A673 (cell line): ENCODE measurements at regions not wholly inside any gene's neighbourhood (a gene's known extent, or its start where the extent isn't known, plus 50 kb on each side); places are given as distances from the start of the nearest gene placed in this dataset.

Experiments
- EZH2 ChIP-seq: fragments of 200-600 bp; sonication (generic); IDR thresholded peaks from 2 replicates; pipeline ENCODE4 v1.6.1; 2017; ENCODE audit warnings: borderline replicate concordance, low read depth, mild to moderate bottlenecking, mixed read lengths, antibody characterized with exemption, low read length; ENCODE audit not compliant: poor library complexity, severe bottlenecking
- TF ChIP-seq, protein P1 (sequence below): fragments of 300-800, 200-600 bp; sonication (generic); conservative IDR thresholded peaks from 2 replicates; pipeline ENCODE4 v1.5.1; 2017; ENCODE audit warnings: low read depth, mild to moderate bottlenecking, antibody characterized with exemption, low read length, moderate library complexity, mixed read lengths

DNA sequence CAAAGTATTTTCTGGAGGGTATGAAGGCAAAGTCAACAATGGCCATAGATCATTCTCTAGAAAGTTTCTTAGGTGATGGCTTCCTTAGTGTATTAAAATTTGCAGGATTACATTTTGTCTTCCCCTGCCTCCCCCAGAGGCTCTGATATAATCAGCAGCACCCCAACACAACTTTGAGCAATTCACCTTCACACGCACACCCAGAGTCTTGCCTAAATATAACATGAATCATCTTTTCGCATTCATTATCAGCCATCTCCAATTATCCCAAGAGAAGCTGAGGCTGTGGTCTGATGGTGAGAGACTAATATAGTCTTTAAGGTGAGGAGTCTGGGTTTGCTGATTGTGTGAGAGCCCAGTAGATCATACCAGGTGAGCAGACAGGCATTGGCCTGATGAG is 343.0 kb downstream of the RRAGC start:
- TF ChIP-seq, protein P1, sequence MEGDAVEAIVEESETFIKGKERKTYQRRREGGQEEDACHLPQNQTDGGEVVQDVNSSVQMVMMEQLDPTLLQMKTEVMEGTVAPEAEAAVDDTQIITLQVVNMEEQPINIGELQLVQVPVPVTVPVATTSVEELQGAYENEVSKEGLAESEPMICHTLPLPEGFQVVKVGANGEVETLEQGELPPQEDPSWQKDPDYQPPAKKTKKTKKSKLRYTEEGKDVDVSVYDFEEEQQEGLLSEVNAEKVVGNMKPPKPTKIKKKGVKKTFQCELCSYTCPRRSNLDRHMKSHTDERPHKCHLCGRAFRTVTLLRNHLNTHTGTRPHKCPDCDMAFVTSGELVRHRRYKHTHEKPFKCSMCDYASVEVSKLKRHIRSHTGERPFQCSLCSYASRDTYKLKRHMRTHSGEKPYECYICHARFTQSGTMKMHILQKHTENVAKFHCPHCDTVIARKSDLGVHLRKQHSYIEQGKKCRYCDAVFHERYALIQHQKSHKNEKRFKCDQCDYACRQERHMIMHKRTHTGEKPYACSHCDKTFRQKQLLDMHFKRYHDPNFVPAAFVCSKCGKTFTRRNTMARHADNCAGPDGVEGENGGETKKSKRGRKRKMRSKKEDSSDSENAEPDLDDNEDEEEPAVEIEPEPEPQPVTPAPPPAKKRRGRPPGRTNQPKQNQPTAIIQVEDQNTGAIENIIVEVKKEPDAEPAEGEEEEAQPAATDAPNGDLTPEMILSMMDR, result no peak
- TF ChIP-seq EZH2, result no peak
